ENCODE measurements at regions not wholly inside any gene's neighbourhood (a gene's known extent, or its start where the extent isn't known, plus 50 kb on each side); places are given as distances from the start of the nearest gene placed in this dataset.

DNA sequence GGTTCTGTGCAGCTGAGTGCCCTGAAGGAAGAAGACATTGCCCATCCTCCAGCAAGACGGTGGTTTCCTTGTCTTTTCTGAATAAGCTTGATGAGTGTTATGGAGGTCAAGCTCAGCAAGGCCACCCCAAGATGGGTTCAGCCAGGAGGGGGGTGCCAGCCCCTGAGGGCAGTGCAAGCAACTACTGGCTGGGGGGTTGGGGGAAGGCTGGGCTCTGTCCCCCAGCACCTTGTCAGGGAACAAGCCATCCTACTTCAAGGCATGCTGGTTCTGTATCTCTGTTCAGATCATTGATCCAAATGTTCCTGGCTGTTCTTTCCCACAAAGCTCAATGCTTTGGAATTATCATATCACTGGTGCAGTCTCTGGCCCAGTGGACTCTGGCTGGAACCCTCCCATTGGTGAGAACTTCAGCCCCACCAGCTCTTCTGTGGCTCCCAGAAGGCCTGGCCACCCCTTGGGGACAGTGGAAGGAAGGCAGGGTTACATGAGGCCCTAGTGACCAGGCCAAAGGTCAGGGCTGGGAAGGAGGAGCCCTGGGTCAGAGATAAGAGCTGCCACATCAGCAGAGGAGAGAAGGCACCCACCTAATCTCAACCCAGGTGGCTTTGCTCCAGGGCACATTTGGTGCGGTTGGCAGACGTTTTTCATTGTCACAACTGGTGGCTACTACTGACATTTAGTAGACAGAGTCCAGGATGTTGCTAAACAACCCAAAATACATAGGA, 280.2 kb downstream of the IRX2 start:
- TF ChIP-seq, protein P1, sequence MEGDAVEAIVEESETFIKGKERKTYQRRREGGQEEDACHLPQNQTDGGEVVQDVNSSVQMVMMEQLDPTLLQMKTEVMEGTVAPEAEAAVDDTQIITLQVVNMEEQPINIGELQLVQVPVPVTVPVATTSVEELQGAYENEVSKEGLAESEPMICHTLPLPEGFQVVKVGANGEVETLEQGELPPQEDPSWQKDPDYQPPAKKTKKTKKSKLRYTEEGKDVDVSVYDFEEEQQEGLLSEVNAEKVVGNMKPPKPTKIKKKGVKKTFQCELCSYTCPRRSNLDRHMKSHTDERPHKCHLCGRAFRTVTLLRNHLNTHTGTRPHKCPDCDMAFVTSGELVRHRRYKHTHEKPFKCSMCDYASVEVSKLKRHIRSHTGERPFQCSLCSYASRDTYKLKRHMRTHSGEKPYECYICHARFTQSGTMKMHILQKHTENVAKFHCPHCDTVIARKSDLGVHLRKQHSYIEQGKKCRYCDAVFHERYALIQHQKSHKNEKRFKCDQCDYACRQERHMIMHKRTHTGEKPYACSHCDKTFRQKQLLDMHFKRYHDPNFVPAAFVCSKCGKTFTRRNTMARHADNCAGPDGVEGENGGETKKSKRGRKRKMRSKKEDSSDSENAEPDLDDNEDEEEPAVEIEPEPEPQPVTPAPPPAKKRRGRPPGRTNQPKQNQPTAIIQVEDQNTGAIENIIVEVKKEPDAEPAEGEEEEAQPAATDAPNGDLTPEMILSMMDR (IDR thresholded peaks at IDR 0.05; ENCODE audit: extremely low read depth, insufficient read depth, missing control alignments) = no peak
- DNase-seq (ENCODE audit: low spot score) = no peak
- in situ Hi-C loops (cut with MboI; ENCODE audit: low pct_unique_long_range_greater_than_20kb, low sequenced_read_pairs, unreplicated experiment) = no loop called here

DNA sequence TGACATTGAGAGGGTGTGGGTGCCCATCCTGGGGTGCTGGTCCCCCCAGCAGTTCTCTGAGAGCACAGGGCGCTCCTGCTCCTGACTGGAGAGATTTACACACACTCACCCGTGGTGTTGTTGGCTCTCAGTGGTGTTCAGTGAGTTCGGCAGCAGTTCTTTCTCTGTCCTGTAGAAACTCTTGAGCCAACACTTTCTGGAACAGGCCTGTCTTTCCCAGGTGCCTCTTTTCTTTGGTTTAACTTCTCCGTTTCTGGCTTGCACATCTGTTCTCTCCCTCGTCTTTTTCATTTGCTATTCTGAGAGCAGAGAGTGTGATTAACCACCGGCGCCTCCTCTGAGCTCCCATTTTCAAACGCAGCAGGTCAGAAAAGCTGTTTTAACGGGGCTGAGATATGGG, 284.5 kb downstream of the IRX2 start:
- in situ Hi-C loops (cut with MboI; ENCODE audit: low pct_unique_long_range_greater_than_20kb, low sequenced_read_pairs, unreplicated experiment) = no loop called here
- no peak for DNase-seq (ENCODE audit: low spot score)
- TF ChIP-seq, protein P1 (IDR thresholded peaks at IDR 0.05; ENCODE audit: extremely low read depth, insufficient read depth, missing control alignments) = no peak

DNA sequence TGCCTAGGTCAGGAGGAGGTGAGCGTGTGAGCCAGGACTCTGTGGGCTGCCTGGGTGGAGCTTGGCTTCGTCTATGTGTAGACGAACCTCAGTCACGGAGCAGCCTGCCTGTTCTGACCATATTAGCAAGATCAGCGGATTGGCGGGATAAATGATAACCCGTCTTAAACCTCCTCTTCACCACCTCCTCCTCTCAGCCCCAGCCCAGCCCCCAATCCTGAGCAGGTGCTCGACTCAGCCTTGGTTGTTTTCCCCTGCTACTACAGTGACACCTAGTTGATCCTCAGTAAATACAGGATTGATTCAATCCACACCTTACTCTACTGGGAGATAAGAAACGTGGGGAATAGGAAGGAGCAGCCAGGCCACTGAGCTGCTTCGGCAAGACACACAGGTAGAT, 286.1 kb downstream of the IRX2 start:
- DNase-seq (ENCODE audit: low spot score) = no peak
- in situ Hi-C loops (cut with MboI; ENCODE audit: low pct_unique_long_range_greater_than_20kb, low sequenced_read_pairs, unreplicated experiment) = no loop called here
- TF ChIP-seq, protein P1 (IDR thresholded peaks at IDR 0.05; ENCODE audit: extremely low read depth, insufficient read depth, missing control alignments) = no peak

DNA sequence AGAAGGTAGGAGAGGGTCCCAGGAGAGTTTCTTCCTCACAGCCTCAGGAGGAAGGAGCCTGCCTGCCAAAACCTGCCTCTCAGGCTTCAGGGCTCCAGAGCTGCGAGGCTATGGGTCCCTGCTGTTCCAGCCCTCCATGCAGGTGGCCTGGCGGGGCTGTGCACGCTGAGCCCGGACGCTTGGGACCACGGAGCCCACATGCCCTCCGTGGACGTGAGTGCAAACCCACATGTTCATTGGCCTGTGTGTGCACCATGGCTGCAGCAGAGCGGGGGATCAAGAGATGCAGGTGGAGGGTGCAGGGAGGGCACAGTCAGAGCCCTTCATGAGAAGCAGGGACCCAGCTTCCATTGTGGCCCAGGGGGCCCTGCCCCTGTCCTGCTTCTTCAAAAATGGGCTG, 287.3 kb downstream of the IRX2 start:
- DNase-seq (ENCODE audit: low spot score) = no peak
- in situ Hi-C loops (cut with MboI; ENCODE audit: low pct_unique_long_range_greater_than_20kb, low sequenced_read_pairs, unreplicated experiment) = no loop called here
- TF ChIP-seq, protein P1 (IDR thresholded peaks at IDR 0.05; ENCODE audit: extremely low read depth, insufficient read depth, missing control alignments) = no peak

DNA sequence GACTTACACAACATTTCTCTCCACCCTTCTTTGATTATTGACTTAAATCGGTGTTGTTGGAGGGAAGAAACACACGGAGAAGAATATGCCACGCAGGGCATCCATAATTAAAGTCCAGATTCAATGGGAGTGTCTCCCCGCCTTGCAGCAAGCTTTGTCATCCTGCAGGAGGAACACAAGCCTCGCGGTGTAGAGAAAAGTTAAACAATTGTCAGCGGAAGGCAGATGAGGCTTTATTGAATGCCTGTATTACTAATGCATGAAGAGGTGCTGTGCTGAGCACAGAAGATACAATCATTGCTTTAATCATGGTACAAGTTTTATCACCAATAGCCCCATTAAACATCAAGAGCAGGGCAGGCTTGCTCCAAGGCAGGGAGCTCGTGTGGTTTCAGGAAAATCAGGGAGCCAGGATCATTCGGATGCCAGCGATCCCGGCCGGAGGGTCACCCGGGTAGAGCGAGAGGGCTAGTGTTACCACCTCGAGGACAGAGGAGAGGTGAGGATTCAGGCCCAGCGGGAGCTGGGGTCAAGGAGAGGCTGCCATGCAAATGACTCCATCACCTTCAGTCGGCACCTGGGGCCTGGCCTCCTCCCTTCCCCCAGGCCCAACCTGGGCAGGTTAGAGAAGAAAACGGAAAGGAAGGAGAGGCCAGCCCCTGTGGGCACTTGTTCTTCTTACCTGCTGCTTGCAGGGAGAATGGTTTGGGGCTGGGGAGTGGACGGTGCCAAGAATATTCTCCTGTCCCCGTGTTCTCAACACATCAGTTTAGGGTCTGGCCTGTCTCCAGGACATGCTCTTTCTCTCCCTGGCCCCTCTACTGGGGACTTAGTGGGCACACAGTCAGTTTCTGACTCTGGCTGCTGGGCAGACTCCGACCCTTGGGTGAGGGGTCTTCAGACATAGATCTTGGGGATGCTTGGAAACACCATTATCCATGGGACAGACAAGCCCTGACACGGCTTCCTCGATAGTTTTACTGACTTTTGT, 289.5 kb downstream of the IRX2 start:
- in situ Hi-C loops (cut with MboI; ENCODE audit: low pct_unique_long_range_greater_than_20kb, low sequenced_read_pairs, unreplicated experiment) = no loop called here
- DNase-seq (ENCODE audit: low spot score) = no peak
- TF ChIP-seq, protein P1 (IDR thresholded peaks at IDR 0.05; ENCODE audit: extremely low read depth, insufficient read depth, missing control alignments) = no peak

DNA sequence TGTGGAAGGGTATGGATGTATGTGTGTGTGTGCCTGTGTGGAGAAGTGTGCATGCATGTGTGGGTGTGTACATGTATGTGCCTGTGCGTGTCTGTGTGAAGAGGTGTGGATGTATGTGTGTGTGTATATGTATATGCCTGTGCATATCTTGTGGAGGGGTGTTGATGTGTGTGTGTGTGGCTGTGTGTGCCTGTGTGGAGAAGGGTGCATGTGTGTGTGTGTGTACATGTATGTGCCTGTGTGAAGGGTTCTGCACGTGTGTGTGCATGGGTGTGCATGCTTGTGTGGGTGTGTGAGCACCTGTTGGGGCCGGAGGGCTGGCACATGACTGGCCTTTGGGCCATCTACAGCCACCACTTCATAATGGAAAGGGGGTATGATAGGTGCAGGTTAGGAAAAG, 291.4 kb downstream of the IRX2 start:
- in situ Hi-C loops (cut with MboI; ENCODE audit: low pct_unique_long_range_greater_than_20kb, low sequenced_read_pairs, unreplicated experiment) = no loop called here
- DNase-seq (ENCODE audit: low spot score) = no peak
- TF ChIP-seq, protein P1 (IDR thresholded peaks at IDR 0.05; ENCODE audit: extremely low read depth, insufficient read depth, missing control alignments) = no peak

Data from GM13977 (cell line).